ENCODE measurements at regions not wholly inside any gene's neighbourhood (a gene's known extent, or its start where the extent isn't known, plus 50 kb on each side); places are given as distances from the start of the nearest gene placed in this dataset.

- no peak for TF ChIP-seq CTCF (IDR thresholded peaks at IDR 0.05; ENCODE audit: insufficient read depth, low read length)
- no peak for TF ChIP-seq REST (IDR thresholded peaks at IDR 0.05; ENCODE audit: insufficient replicate concordance, low read depth)
- TF ChIP-seq POLR2AphosphoS5 (IDR thresholded peaks at IDR 0.05; ENCODE audit: low read depth) = no peak
- TF ChIP-seq SPI1 (IDR thresholded peaks at IDR 0.05; ENCODE audit: borderline replicate concordance, low read depth) = no peak
Observed at GRCh38 chr3:147987549-147987948, 578.4 kb downstream of the ZIC1 start.

Measured in HL-60 (cell line).